Stimulated activated CD4-positive, alpha-beta T cell treated with anti-CD3 and anti-CD28 coated beads, TNF-alpha, amount 100 ng/mL, for 48 hours (primary cell): ENCODE measurements at regions not wholly inside any gene's neighbourhood (a gene's known extent, or its start where the extent isn't known, plus 50 kb on each side); places are given as distances from the start of the nearest gene placed in this dataset.
"Not testable (repeated sequence)": the region's sequence is repeated elsewhere in the genome, so short reads cannot be mapped to it uniquely, and the experiment has no call there.

Experiments
- DNase-seq, 3 donors: peaks; one replicate each; pipeline ENCODE4 v3.0.0-alpha.2; 2020; ENCODE audit warnings: low read depth in 3 of 3

DNA sequence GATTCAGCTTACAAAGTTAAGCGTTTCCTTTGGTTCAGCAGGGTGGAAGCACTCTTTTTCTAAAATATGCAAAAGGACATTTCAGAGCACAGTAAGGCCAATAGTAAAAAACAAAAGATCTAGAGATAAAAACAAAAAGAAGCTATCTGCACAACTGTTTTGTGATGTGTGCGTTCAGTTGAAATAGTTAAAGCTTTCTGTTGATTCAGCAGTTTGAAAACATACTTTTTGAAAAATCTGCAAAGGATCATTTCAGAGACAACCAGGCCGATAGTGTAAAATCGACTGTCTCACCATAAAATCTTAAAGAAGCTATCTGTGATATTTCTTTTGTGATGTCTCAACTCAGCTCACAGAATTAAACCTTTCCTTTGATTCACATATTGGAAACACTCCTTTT lies 300.0 kb upstream of the ALG10B start:
- no peak for DNase-seq

DNA sequence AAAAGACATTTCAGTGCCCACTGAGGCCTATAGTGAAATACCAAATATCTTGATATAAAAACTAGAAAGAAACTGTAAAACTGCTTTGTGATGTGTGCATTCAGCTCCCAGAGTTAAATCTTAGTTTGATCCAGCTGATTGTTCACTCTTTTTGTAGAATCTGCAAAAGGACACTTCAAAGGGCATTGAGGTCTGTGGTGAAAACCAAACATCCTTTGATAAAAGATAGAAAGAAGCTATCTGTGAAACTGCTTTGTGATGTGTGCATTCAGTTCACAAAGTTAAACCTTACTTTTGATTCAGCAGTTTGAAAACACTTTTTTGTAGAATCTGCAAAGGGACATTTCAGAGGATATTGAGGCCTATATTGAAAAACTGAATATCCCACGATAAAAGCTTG lies 290.7 kb upstream of the ALG10B start:
- DNase-seq: no peak

DNA sequence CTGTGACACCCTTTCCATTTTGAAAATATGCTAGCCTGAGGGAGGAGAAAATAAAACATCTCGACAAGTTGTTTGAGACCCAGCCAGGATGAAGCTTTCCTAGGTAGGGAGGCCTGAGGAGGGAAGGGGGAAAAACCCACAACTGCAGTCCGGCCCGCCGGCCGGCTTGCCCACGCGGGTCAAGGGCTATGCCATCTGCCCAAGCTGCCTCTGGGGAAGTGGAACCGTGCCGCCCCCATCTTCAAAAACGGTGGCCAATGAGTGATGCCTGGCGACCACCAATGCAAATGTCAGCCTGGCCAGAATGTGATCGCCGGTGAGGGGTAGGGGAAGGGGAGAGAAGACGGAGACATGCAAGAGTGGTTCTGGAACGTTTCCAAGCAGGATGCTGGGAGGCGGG lies 263.5 kb upstream of the ALG10B start:
- no peak for DNase-seq

DNA sequence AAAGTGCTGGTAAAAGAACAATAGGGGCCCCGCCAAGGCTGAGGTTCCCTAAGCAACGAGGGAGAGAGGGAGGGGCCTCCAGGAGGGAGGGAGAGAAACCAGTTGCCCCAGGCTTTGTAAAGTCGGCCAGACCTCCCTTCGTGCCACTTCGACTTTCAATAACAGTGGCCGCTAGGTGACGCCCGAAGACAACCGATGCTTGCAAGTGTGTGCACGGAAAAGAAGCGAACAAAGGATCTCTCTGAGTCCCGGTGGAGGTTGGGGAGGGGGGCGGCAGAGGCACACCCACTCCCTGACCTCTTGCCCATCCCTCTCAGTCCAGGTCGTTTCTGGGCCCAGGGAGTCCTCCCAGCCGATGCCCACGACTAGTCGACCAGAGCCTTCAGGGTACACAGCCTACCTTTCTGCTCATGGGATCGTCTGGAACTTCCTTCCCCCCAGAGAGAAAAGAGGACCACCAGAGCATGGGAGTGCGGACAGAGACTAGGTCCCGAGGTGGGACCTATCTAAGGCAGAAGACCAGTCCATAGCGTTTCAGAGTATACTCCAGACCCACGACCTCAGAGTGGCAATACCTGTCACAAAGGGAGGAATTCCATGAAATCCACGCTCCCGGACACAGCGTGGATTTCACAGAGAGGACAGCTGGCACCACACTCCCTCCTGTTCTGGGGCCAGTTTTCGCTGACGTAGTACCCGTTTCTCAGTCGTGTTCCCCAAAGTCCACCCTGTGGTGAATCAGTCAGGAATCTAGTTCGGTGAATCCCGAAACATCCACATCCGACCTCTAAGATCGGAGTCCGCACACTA lies 262.7 kb upstream of the ALG10B start:
- no peak for DNase-seq

DNA sequence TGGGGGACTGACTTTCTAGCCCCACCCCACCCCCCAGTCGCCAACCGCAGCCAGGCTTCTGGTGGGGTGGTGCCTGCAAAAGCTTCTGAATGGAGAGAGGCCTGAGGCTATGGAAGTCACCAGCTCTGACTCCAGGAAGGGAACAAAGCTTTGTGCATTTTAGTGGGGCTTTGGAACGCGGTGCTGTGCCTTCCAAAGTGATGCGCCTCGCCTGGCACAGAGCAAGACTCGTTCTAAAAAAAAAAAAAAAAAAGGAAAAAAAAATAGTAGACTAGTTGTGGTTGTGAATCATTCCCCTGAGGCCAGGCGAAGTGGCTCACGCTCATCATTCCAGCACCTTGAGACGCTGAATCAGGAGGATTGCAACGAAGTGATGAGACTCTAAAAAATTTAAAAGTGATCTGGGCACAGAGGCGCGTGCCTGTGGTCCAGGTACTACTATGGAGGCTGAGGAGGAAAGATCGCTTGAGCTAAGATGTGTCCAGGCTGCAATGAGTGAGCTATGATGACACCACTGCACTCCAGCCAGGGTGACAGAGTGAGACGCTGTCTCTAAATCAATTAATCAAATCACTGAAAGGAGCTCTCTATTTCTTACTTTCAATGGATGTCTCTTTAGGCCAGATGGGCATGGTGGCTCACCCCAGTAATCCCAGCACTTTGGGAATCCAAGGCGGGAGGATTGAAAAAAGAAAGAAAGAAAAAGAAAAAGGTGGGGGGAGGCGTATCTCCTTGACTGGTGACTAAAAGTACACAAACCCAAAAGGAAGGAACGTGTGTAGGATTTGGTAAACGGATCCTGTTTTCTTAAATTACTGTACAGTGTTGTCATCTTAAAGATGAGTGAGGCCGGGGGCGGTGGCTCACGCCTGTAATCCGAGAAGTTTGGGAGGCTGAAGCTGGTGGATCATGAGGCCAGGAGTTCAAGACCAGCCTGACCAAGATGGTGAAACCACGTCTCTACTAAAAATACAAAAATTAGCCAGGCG lies 259.6 kb upstream of the ALG10B start:
- no peak for DNase-seq

DNA sequence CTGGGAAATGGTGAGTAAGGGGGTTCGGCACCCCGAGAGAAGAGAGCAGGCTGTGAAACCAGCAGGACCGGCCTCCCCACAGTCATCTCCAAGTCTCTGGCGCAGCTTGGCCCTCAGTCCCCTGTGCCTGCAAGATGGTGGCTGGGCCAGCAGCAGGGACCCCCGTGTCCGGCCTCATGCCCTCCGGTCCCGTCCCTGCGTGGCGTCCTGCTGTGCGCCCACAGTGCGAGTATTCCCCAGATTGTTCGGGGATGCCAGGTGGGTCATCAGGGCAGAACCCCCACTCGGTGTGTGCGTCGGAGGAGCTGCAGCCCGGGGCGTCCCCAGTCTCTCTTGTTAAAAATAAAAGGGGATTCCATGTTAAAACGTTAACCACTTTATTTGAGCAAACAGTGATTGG lies 216.9 kb upstream of the ALG10B start:
- DNase-seq: no peak

DNA sequence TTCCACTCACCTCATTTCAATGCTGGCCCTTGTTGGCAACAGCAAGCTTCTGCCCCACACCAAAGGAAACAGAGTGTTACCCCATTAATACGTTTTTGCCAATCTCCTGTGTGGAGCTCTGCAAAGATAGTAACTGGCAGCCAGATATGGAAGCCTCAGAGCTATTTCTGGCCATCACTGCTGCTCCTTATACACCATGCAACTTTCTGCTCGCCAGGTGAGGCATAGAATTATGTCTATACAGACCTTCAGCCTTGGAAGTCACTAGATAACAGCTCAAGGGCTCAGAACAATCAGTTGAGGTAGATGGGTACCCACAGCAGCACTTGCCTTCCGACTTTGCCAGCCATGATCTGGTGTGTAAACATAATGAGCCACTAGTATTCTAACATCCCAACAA lies 214.8 kb upstream of the ALG10B start:
- no peak for DNase-seq

DNA sequence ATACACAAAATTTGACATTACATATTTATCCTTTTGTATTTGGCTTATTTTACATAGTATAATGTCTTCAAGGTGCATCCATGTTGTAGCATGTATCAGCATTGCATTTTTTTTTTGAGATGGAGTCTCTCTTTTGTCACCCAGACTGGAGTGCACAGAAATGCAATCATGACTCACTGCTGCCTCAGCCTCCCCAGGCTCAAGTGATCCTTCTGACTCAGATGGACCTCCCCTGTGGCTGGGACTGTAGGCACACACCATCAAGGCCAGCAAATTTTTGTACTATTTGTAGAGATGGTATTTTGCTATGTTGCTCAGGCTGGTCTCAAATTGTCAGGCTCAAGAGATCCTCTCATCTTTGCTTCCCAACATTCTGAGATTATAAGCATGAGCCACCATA lies 214.4 kb upstream of the ALG10B start:
- no peak for DNase-seq

DNA sequence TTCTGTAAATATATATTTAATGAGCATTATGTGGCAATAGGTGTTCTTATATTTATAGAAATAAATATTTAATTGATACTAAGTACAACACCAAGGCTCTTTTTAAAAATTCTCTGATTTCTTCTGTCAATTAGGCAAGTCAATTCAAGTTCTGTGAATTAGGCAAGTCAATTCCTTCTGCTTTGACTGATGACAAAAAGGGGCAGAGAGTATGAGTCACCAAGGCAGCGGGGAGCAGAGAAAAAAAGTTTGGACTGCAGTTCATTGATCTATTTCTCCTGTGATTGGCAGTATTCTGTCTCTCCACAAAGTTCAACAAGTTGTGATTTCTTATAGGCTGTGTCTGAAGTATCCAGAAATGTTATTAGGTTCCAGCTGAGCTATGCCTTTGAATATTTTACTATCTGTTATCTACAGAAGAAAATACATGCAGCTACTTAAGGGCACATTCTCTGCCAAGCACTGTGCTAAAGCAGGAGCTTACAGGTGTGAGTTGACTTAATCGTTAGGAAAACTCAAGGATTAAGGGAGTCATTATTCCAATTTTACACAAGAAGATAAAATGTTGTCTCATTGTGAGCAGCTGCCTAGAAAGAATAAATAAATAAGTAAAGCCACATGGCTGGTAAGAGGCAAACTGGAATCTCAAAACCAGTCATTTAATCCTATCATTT lies 206.4 kb upstream of the ALG10B start:
- no peak for DNase-seq

DNA sequence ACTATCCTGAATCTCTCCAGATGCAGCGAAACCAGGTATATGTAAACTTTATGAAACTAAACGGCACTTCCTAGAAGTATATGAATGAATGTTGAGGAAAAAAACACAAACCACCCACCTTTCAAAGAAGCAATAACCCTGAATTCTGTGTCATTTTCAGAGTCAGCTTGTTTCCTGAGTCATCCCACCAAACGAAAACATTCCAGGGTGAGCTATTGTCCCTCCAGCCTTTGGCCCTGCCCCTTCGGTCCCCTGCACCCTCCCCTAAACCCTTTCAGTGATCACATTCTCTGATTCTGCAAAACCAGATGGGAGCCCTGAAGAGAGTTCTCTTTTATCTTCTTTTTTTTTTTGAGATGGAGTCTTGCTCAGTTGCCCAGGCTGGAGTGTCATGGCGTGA lies 202.6 kb upstream of the ALG10B start:
- no peak for DNase-seq

DNA sequence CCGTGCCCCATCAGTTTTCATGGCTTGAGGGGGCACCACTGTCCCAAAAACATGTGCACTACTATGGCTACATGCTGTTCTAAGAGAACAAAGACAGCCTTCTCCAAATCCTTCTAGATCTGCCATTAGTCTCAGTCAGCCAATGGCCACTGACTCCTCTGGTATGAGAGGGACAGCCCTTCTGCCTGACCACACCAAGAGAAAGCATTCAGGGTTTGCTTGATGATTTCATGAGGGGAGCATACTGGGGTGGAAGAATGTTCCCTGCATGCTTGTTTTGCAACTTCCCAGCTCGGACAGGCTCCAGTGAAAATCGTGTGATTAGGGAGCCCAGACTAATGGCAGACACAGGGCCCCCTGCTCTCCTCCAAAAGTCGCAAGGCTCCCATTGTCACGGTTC lies 199.6 kb upstream of the ALG10B start:
- DNase-seq: no peak

DNA sequence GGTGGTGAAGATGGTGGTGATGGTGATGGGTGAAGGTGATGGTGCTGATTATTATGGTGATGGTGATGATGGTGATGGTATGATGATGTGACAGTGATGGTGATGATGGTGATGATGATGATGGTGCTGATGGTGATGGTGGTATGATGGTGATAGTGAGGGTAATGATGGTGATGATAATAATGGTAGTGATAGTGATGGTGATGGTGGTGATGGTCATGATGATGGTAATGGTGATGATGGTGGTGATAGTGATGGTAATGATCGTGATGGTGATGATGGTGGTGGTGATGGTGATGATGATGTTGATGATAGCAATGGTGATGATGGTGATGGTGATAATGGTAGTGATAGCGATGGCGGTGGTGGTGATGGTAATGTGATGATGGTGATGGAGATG lies 197.9 kb upstream of the ALG10B start:
- DNase-seq: no peak

DNA sequence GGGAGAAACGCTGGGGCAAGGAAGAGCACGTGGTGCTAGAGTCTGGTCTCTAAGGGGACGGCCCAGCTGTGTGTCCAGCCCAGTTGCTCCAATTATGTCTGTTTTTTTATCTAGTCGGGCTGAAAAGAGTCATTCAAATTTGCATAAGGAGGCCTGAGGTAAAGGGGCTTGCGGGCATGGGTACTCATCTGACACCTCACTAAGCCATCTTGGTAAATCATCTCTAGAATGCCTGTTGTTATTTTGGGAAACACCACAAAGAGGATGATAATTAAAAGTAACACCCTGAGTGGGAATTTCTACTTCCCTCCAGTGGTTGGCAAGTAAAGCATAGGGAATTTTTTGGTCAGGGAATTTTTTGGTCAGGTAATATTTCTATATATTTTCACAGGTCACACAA lies 196.1 kb upstream of the ALG10B start:
- no peak for DNase-seq

DNA sequence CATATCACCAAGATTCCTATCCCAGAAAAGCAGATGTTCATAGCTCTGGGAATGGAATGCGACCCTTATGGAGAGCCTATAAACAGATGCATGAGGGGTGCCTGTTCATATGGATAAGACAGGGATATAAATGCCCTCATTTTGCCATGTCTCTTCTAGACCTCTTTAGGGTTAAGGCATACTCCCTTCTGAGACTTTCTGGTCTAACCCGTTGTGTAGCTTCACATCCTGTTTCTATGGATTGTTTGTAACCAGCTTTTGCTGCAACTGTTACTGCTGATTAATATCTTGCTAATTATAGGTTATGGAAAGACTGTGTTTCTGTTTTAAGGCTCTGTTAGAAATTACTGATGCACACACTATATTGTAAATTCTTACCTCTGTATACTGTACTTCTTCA lies 193.5 kb upstream of the ALG10B start:
- not testable (repeated sequence) for DNase-seq

DNA sequence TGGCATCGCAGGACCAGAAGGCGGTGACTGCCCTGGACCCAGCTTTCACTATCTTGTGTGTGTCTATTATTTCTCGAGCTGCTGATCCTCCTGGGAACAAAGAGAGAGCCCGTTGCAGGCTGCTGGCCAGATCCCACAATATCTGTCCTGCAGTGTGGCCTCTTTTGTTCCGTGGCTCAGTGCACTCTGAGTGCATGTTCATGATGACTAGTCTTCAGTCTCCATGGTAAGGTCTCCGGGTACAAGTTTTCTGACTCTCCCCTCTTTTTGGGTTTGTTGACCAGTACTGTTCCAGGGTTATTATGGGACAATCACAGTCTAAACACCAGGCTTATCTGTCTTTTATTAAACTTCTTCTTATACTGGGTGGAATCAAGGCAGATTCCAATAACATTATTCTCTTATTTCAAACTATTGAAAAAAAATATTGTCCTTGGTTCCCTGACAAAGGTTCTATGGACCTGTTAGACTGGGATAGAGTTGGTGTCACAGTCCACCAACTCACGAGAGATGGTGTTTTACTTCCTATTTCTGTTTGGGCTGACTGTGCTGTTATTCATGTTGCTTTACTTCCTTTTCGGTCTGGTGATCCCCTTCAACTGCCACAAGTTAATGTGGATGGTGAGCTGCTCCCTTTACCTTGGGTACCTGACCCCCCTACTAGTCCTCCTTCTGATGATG lies 192.9 kb upstream of the ALG10B start:
- no peak for DNase-seq

DNA sequence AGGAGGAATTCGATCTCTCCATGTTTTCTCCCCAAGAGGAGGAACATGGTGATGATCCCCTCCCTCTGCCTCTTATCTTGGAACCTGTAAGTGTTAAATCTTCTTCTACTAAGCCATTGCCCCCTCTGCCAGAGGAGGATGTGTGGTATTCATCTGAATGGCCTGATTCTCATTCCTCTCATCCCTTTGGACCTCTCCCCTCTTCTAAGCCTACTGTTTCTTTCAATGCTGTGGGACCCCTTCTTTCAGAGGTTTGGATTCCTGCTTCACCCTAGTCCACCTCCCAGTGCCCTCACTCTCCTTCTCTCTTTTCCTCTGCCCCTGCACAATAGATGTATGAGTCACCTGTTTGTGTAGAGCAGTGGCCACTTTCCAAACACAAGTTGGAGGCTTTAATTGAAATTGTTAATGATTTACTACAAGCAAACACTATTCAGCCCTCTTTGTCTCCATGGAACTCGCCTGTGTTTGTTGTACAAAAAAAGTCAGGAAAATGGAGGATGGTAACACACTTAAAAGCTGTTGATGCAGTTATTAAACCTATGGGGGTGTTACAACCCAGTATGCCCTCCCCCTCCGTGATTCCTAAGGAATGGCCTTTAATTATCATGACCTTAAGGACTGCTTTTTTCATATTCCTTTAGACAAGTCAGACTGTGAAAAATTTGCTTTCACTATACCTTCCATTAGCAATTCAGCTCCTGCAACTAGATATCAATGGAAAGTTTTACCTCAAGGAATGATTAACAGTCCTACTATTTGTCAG lies 192.1 kb upstream of the ALG10B start:
- DNase-seq: no peak

DNA sequence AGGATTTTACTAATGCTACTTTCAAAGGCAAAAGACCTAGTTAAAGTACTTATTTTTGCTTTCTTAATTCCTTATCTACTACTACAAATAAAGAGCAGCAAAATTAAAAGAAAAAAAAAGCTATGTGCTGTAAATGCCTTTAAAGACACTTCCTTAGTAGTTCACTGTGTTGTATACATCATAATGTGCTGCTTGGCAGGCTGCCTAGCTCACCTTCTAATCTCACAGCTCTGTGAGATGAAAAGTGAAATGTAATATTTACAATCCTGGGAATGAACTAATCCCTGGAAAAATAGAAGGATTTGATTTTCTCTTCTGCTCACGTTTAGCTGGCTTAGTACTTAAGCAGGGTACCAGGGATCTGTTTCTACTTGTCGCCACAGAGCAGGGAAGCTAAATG lies 184.4 kb upstream of the ALG10B start:
- no peak for DNase-seq

DNA sequence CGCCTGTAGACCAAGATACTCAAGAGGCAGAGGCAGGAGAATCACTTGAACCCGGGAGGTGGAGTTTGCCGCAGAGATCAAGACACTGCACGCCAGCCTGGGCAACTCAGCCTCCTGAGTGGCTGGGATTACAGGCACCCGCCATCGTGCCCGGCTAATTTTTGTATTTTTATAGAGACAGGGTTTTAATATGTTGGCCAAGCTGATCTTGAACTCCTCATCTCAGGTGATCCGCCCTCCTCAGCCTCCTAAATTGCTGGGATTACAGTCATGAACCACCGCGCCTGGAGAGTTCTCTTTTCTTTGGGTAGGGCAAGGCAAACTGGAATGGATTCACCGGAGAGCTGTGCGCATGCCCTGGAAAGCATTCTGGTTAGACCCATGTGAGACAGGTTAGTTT lies 179.3 kb upstream of the ALG10B start:
- no peak for DNase-seq

DNA sequence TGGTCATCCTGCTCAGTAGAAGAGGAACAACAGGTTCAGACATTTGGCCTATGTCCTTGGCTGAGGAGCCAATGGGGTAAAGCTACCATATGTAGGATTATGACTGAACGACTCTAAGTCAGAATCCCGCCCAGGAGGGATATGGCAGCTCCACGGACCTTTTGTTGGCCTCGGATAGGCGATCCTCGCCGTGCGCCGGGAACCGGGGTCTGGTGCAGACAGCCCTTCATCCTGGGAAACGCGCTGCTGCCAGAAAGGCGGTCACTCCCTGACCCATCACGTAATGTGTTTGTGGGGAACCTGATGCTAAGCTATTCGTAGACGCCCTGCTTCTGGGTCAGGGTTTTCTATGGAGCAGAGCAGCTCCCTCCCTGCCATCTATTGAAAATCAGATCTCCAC lies 178.9 kb upstream of the ALG10B start:
- no peak for DNase-seq

DNA sequence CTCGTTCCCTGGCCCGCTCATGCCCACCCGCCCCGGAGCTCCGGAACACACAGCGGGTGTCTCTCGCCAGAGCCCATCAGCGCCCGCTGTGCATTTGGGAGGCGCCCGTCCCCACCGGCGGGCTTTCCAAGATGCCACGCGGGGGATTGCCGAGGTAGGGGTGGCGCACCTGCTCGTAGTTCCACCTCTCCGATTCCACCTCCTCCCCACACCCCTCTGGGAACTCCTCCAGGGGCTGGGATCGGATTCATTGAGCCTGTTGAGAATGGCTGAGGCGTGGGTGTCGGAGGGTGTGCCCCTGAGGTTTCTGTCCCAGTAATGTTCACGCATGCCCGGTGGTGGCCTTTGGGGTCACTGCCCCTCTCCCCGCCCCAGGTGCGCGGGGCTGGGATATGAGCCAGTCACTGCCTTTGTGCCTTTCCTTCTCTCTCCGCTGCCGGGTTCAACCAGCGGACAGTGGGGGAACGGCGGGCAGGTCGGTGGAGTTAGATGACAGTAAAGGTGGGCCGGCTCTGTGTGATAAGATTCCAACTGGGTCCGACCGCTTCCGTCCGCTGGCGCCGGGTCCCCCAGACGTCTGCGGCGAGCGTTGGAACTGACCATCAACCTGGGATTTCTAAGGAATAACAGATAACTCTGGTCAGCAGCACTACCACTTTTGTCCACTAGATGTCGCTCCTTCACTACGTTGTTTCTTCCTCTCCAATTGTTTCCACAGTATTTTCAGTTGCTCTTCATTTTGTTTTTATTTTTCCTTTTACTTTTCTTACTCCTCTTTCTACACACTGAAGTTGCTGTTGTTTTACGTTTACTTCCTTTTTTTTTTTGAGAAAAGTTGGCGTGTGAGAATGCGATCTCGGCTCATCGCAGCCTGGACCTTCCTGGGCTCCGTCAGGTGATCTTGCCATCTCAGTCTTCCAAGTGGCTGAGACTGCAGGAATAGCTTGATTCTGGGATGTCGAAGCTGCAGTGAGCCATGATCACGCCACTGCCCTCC lies 178.1 kb upstream of the ALG10B start:
- DNase-seq: peak; percentile 10 to 54 (median 46)
